ENCODE measurements at regions not wholly inside any gene's neighbourhood (a gene's known extent, or its start where the extent isn't known, plus 50 kb on each side); places are given as distances from the start of the nearest gene placed in this dataset.

DNA sequence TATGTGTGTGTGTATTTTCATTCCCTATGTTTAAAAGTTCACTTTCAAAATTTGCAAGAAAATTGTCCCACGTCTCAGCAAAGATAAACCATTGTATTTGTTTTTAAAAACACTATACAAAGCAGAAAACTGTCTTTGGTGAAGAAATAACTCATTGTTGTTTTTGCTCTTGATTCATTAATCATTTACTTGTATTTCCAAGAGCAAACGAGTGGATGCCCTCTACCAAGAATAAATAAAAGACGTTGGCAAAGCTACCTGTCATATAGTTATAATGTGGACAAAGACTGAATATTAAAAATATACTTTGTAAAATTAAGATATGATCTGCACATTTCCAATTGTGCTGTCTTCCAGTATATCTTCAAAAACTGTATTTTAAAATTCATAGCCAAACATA lies 210.9 kb upstream of the NDST3 start:
- ATAC-seq (replicated peaks) (no peak), DNase-seq (no peak)
- Mint-ChIP-seq H3K27me3 (no peaks in the 10 kb centered on the region), H3K9me3 (peaks cover 0 to 4% of the 10 kb centered on the region in 2 donors), H3K4me1 (no peaks in the 10 kb centered on the region), H3K27ac (no peak overlapping the region), H3K36me3 (no peaks in the 10 kb centered on the region), H3K4me3 (no peak overlapping the region)

DNA sequence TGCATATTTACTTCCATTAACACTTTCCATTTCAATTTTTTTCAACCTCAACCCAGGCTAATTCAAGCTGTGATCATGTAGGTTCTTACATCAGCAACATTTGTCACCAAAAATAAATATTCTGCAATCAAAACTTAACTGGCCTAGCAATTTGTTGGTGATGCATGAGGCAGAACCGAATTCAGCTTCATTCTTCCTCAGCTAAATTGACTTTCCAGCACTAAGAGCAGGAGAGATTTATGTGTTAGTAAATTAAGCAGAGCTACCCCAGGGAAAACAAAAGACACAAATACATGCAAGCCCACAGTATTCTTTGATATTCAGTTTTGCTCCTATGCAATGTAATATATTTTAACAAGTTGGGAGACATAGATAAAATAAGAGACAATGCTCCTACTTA lies 208.7 kb upstream of the NDST3 start:
- Mint-ChIP-seq H3K4me3 (no peak overlapping the region), H3K9me3 (peaks cover 0 to 4% of the 10 kb centered on the region in 2 donors)

DNA sequence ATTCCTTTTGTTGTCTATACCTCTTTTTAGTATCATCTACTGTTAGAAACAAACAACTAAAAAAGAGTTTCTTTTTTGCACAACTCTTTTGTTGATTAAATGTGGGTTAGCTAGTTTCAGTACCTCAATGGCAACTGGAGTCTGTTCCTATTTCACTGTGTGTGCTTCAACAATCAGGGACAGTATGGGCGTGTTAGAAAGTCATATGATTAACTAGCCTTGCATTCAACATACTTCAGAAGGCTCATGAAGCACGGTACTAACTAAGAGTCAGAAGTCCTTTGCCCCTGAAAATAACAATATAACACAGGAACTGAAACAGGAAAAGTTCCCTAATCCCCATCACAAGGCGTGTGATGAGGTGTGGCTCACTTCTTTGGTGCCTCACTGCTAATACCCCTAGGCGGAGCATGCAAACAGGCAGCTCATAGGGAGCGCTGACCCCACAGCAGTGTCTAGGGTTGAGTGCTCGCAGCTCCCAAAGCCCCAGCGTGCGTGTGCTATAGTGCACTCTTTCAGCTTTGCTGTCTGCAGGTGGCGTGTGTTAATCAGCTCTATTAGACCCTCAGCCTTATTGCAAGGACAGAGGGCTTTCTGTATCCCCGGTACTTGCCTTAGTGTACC lies 203.1 kb upstream of the NDST3 start:
- DNase-seq (no peak), ATAC-seq (replicated peaks) (no peak)
- no peak overlapping the region for H3K27ac Mint-ChIP-seq
- no peaks in the 10 kb centered on the region for H3K9me3 Mint-ChIP-seq
- H3K27me3 Mint-ChIP-seq, result no peaks in the 10 kb centered on the region
- H3K4me1 Mint-ChIP-seq, result no peaks in the 10 kb centered on the region
- no peak overlapping the region for H3K4me3 Mint-ChIP-seq
- no peaks in the 10 kb centered on the region for H3K36me3 Mint-ChIP-seq

More for the DNA sequence above, 208.7 kb upstream of the NDST3 start:
- Mint-ChIP-seq H3K27me3 (no peaks in the 10 kb centered on the region), H3K27ac (no peak overlapping the region), H3K4me1 (no peaks in the 10 kb centered on the region), H3K36me3 (no peaks in the 10 kb centered on the region)
- ATAC-seq (replicated peaks), result no peak
- DNase-seq, result no peak

DNA sequence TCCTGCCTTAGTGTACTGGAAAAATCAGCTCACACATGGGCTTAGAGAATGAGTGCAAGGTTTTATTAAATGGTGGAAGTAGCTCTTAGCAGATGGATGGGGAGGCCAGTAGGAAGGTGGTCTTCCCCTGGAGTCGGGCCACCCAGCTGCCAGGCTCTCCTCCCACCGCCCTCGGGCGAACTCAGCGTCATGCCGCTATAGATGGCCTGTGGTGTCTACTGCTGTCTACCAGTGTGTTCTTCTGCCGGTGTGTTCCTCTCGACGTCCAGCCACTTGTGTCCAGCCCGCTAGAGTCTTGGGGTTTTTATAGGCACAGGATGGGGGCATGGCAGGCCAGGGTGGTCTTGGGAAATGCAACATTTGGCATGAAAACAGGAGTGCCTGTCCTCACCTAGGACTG lies 198.7 kb upstream of the NDST3 start:
- Mint-ChIP-seq H3K36me3 (no peaks in the 10 kb centered on the region), H3K4me1 (no peaks in the 10 kb centered on the region), H3K9me3 (peaks cover 0 to 3% of the 10 kb centered on the region in 2 donors), H3K27me3 (no peaks in the 10 kb centered on the region), H3K27ac (no peak overlapping the region), H3K4me3 (no peak overlapping the region)
- ATAC-seq (replicated peaks) (no peak), DNase-seq (no peak)

DNA sequence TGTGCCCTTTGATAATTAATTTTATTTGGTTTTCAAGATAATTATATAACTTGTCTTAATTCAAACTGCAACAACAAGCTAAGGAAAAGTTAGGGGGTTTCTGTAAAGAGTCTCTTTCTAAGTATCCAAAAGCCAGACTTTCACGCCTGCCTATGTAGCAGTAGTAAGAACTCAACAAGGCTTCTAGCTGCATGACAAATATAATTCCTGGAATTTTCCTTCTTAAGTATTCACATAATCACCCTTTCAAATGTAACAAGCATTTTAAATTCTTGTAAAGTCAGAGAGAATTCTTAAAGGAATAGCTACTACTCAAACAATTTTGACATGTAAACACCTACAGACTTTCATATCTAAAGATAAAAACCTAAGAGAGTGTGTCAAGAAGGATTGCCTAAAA lies 189.7 kb upstream of the NDST3 start:
- H3K27me3 Mint-ChIP-seq, result no peaks in the 10 kb centered on the region
- no peak overlapping the region for H3K27ac Mint-ChIP-seq
- ATAC-seq (replicated peaks), result no peak
- H3K9me3 Mint-ChIP-seq, result peaks cover under 1 to 2% of the 10 kb centered on the region in 2 donors
- no peak overlapping the region for H3K4me3 Mint-ChIP-seq
- H3K36me3 Mint-ChIP-seq, result no peaks in the 10 kb centered on the region
- DNase-seq, result no peak
- no peaks in the 10 kb centered on the region for H3K4me1 Mint-ChIP-seq

DNA sequence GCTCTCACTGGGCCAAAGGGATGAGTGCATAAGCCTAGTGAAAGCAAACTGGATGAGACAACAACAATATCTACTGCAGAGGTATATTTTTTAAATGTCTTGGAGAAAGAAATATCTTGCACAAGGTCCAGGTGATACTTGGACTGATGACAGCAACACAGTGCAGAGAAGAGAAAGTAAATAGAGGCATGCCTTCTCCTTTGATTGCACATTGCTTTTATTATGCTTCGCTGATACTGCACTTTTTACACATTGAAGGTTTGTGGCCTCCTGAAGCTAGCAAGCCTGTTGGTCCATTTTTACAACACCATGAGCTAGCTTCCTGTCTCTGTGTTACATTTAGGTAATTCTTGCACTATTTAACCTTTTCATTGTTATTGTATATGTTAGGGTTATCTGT lies 189.0 kb upstream of the NDST3 start:
- Mint-ChIP-seq H3K27ac (no peak overlapping the region), H3K27me3 (no peaks in the 10 kb centered on the region), H3K4me1 (no peaks in the 10 kb centered on the region), H3K4me3 (no peak overlapping the region), H3K36me3 (no peaks in the 10 kb centered on the region), H3K9me3 (peaks cover 7 to 9% of the 10 kb centered on the region in 2 donors)
- DNase-seq (no peak), ATAC-seq (replicated peaks) (no peak)

DNA sequence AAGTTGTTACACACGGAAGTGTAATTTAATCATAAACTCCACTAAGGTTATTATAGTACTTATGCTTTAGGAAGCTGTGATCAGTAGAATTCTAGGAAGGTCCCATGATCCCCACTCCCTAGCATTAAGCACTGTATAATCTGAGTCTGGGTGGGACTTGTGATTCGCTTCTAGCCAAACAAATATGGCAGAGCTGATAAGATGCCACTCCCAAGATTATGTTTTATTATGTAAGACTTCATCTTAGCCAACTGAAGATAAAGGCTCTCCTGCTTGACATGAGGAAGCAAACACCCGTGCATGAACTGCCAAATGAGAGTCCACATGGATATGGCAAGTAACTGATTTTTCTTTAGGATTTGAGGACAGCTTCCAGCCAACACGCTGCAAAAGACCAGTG lies 186.4 kb upstream of the NDST3 start:
- H3K9me3 Mint-ChIP-seq, result peaks cover 14 to 15% of the 10 kb centered on the region in 2 donors
- no peaks in the 10 kb centered on the region for H3K27me3 Mint-ChIP-seq
- DNase-seq (no peak), ATAC-seq (replicated peaks) (no peak)
- no peaks in the 10 kb centered on the region for H3K36me3 Mint-ChIP-seq
- no peaks in the 10 kb centered on the region for H3K4me1 Mint-ChIP-seq
- H3K27ac Mint-ChIP-seq, result no peak overlapping the region
- H3K4me3 Mint-ChIP-seq, result no peak overlapping the region

DNA sequence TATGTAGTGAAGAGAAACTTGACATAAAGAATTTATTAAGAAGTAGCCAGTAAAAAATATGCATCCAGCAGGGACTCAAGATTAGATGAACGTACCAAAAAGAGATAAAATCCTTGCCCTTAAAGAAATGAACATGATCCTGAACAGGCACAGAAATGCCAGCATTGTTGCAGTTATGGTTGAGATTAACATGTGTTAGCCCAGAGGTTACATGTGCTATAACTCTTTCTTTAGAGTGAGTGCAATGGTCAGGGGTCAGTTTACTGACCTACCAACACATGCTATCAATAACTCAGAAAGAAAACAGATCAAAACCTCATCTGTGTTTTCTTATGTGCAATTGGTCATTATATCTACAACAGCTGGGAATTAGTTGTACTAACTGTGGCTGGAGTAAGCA lies 166.1 kb upstream of the NDST3 start:
- Mint-ChIP-seq H3K36me3 (no peaks in the 10 kb centered on the region), H3K4me1 (no peaks in the 10 kb centered on the region), H3K9me3 (peaks cover 0 to 3% of the 10 kb centered on the region in 2 donors), H3K27me3 (no peaks in the 10 kb centered on the region), H3K4me3 (no peak overlapping the region), H3K27ac (no peak overlapping the region)
- ATAC-seq (replicated peaks), result no peak
- DNase-seq, result no peak

DNA sequence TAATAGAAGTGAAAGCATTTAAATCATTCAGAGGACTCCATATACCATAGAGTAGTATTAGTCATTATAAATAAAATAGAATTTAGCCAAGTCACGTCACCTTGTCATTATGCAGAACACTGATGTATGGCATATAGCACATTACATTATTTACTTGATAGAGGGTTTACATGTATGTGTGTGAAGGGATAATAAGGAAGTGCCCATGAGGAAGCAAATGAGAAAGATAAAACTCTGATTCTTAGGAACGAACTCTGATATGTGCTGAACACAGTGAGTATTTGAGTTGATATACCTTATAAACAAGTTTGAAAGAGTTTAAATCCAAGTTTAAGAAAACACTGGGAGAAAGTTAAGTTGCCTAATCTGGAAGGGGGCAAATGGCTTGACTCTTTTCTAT lies 160.5 kb upstream of the NDST3 start:
- H3K9me3 Mint-ChIP-seq, result peaks cover 0 to 3% of the 10 kb centered on the region in 2 donors
- H3K4me3 Mint-ChIP-seq, result no peak overlapping the region
- H3K36me3 Mint-ChIP-seq, result no peaks in the 10 kb centered on the region
- DNase-seq, result no peak
- no peak overlapping the region for H3K27ac Mint-ChIP-seq
- H3K27me3 Mint-ChIP-seq, result no peaks in the 10 kb centered on the region
- no peak for ATAC-seq (replicated peaks)
- H3K4me1 Mint-ChIP-seq, result no peaks in the 10 kb centered on the region

DNA sequence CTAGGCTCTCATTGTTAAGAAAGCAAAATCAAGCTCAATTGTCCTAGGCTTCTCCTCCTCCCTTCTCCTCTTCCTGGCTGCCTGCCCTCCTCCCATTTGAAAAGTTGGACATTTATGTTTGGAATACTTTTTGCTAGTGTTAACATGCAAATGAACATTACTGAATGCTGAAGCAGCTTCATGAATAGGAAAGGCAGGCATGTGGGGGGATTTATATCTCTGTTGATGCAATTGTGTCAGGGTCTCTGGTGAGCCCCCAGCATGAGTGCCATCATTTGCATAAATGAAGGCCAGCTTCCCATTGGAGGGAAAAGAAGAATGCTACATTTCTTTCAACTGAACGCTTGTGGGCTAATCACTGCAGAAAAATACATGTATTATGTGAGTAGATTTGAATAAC lies 160.1 kb upstream of the NDST3 start:
- Mint-ChIP-seq H3K4me1 (no peaks in the 10 kb centered on the region), H3K9me3 (peaks cover 0 to 3% of the 10 kb centered on the region in 2 donors), H3K4me3 (no peak overlapping the region), H3K27ac (no peak overlapping the region), H3K36me3 (no peaks in the 10 kb centered on the region), H3K27me3 (no peaks in the 10 kb centered on the region)
- ATAC-seq (replicated peaks) (no peak), DNase-seq (no peak)

DNA sequence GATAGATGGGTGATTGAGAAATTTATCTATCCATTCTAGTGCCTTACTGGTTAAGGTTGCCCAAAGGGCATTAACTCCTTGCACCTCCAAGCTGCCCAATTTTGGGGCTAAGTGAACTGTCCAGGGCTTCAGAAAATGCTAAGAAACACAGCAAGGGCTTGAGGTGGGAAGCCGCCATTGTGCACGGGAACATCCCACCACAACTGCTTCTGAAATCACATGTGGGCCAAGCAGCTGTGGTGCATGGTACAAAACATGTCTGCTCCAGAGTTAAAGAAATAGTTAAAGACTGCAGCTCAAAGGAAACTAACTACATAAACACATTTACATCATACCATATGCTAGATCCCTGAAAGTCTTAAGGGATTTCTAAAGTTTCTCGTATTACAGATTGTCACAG lies 144.3 kb upstream of the NDST3 start:
- Mint-ChIP-seq H3K36me3 (no peaks in the 10 kb centered on the region), H3K9me3 (peaks cover 0 to 2% of the 10 kb centered on the region in 2 donors), H3K27me3 (no peaks in the 10 kb centered on the region), H3K4me3 (no peak overlapping the region), H3K27ac (no peak overlapping the region), H3K4me1 (no peaks in the 10 kb centered on the region)
- DNase-seq (no peak), ATAC-seq (replicated peaks) (no peak)

DNA sequence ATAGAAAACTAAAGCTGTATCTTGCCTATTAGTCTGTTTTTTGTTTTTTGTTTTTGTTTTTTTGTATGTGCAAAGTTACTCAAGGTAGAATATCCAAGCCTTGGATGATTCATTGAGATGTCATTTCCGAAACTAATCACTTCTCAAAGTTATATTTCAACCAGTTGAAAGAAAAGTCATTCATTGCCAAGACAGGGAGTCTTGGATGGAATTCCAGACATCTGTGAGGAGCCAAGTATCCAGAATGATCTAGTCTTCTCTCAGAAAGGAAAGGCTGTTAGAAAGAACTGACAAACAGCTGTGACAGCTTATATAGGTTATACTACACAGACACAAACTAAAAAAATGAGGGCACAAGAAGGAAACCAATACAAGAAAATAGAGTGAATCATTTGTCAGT lies 141.1 kb upstream of the NDST3 start:
- DNase-seq, result no peak
- Mint-ChIP-seq H3K4me3 (no peak overlapping the region), H3K27ac (no peak overlapping the region), H3K36me3 (no peaks in the 10 kb centered on the region), H3K27me3 (no peaks in the 10 kb centered on the region), H3K9me3 (no peaks in the 10 kb centered on the region), H3K4me1 (no peaks in the 10 kb centered on the region)
- no peak for ATAC-seq (replicated peaks)

DNA sequence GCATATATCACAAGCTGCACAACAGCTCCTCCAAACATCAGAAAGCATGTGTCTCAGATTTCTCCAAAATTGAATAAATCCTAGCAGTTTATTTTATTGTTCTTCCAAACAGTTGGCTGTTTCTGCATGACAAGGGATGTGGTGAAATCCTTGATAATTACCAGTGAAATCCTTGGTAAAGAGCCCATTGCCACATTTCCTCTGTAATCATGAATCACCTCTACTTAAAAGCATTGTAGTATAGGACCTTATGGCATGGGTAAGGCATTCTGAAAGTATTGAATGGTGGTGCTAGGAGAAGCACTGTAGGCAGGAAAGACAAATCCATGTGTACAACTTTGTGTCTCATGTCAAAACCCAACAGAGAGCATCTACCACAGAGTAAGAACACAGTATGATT lies 135.8 kb upstream of the NDST3 start:
- DNase-seq, result no peak
- ATAC-seq (replicated peaks), result no peak
- H3K4me3 Mint-ChIP-seq, result no peak overlapping the region
- H3K9me3 Mint-ChIP-seq, result no peaks in the 10 kb centered on the region
- no peaks in the 10 kb centered on the region for H3K36me3 Mint-ChIP-seq
- H3K4me1 Mint-ChIP-seq, result no peaks in the 10 kb centered on the region
- no peaks in the 10 kb centered on the region for H3K27me3 Mint-ChIP-seq
- no peak overlapping the region for H3K27ac Mint-ChIP-seq

DNA sequence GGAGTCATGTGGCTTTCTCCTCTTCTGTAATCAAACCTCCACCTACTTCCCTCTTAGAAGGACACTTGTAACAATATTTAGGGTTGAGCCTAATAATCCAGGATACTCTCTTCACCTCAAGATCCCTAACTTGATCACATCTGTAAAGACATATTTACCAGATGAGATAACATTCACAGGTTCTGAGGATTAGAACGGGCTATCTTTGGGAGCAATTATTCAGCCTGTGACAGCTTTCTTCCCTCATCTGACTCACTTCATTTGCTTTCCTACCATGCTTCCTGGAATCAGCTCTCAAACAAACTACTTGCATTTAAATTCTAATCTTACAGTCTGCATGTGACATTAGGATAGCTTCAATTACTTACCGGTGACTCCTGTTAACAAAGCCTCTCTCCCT lies 133.5 kb upstream of the NDST3 start:
- ATAC-seq (replicated peaks), result no peak
- H3K36me3 Mint-ChIP-seq, result no peaks in the 10 kb centered on the region
- no peaks in the 10 kb centered on the region for H3K27me3 Mint-ChIP-seq
- H3K27ac Mint-ChIP-seq, result no peak overlapping the region
- no peak overlapping the region for H3K4me3 Mint-ChIP-seq
- no peaks in the 10 kb centered on the region for H3K9me3 Mint-ChIP-seq
- no peak for DNase-seq
- no peaks in the 10 kb centered on the region for H3K4me1 Mint-ChIP-seq

DNA sequence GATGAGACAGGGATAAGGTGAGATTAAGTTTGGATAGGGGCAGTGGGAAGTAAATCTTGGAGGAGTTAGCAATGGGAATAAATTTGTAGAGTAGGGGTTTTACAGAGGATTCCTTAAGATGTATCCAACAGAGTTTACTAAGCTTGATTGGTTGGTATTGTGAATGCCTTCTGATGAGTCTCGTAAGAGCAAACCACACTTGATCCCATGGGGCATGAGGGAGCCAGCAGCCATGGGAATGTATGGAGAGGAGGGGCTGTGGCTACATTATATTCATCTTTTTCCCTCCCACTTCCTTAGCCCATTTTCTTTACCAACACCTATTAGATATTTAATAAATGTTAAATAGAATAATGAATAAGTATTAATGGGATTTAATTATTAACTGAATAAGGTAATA lies 126.6 kb upstream of the NDST3 start:
- no peaks in the 10 kb centered on the region for H3K27me3 Mint-ChIP-seq
- peaks cover 0 to 1% of the 10 kb centered on the region in 2 donors for H3K9me3 Mint-ChIP-seq
- no peak overlapping the region for H3K27ac Mint-ChIP-seq
- no peak overlapping the region for H3K4me3 Mint-ChIP-seq
- ATAC-seq (replicated peaks) (no peak), DNase-seq (no peak)
- no peaks in the 10 kb centered on the region for H3K4me1 Mint-ChIP-seq
- H3K36me3 Mint-ChIP-seq, result no peaks in the 10 kb centered on the region

All from stimulated activated naive B cell treated with anti-CD40 and anti-IgM and Interleukin-4, amounts not matched to agents 10 μg/mL and 1 μg/mL and 100 μg/mL, for 72 hours (primary cell).